ENCODE measurements at regions not wholly inside any gene's neighbourhood (a gene's known extent, or its start where the extent isn't known, plus 50 kb on each side); places are given as distances from the start of the nearest gene placed in this dataset.

GRCh38 chr5:162485666-162486292, 418.2 kb downstream of the GABRG2 start:
- no peak for DNase-seq

GRCh38 chr5:162487528-162488525, 420.3 kb downstream of the GABRG2 start:
- no peak for DNase-seq

- no peak for DNase-seq
Observed at GRCh38 chr5:162496100-162496808, 428.7 kb downstream of the GABRG2 start.

GRCh38 chr5:162497455-162497854, 429.9 kb downstream of the GABRG2 start:
- no peak for DNase-seq

DNA sequence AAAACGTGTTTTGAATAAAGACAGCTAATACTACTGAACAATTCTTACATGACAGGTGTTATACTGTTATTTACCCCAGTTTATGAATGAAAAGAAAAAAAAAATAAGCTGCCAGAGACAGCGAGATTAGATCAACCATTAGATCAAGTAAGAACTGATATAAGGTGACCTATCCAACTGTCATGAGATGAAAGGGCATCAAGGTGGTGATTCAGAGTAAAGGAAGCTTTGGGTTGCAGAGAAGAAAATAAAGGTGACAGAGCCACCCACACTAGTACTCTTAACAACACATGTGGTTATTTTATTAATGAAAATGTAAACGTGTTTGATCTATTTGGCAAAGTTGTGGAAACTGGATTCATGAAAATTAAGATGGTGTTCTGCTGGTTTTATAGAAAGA, 435.2 kb downstream of the GABRG2 start:
- DNase-seq = no peak

DNA sequence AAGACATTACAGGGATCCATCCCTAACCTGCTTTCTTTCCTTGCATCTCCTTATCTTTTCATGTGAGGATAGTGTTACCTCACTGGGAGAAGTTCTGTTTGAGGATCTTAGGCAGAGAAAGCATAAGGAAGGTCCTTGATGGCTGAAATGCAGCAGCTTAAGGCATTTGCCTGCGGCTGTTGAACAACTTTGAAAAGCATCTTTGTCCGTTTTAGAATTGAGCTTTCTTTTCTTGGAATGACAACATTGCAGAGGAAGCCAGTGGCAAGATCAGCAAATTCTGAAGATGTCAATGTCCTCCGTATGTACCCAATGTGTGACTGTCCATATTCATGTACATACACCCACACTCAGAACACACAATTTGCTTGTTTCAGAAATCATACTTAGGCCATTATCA, 436.2 kb downstream of the GABRG2 start:
- no peak for DNase-seq

- DNase-seq = no peak
Observed at GRCh38 chr5:162512935-162513565, 445.5 kb downstream of the GABRG2 start.

DNA sequence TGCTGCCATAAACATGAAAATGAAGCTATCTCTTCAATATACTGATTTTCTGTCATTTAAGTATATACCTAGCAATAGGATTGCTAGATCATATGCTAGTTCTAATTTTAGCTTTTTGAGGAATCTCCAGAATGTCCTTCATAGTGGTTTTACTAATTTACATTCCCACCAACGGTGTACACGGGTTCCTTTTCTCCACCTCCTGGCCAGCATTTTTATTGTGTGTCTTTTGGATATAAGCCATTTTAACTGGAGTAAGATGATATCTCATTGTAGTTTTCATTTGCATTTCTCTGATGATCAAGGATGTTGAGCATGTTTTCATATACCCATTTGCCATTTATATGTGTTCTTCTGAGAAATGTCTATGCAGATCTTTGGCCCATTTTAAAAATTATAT, 446.5 kb downstream of the GABRG2 start:
- DNase-seq = no peak

- no peak for DNase-seq
Observed at GRCh38 chr5:162520878-162521277, 453.3 kb downstream of the GABRG2 start.

- DNase-seq = no peak
Observed at GRCh38 chr5:162529209-162529608, 461.6 kb downstream of the GABRG2 start.

- no peak for DNase-seq
Observed at GRCh38 chr5:162529886-162530285, 462.3 kb downstream of the GABRG2 start.

DNA sequence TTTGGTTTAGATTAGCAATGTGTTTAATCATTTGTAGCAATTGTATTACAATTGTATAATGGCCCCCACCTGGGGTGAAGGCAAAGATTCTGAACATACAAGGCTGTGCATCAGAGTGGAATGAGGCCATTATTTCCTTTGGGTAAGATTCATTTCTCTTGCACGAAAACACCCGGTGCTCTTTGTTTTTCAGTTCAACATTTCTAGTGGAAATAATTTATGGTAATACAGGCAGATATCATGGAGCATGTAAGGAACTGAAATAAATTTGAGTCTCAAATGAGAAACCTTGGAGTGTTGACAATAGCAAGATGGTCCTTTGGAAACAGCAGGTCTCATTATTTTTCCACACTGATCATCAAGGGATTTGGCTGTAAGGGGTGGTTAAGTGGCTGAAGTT, 475.9 kb downstream of the GABRG2 start:
- DNase-seq = no peak

GRCh38 chr5:162544905-162545304, 477.3 kb downstream of the GABRG2 start:
- DNase-seq = no peak

DNA sequence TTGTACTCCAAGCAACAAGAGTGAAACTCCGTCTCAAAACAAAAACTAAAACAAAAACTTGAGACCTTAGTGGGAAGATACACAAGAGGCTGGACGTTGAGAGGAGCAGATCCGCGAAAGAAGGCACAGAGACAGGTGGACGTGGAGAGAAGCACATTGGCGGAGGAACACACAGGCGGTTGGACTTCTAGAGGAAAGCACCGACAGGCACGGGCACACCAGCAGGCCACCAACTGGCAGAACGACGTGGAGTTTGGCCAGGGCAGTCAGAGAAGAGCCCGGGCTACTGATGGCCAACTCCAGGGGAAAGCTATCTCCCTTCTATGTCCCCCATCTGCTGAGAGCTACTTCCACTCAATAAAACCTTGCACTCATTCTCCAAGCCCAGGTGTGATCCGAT, 482.7 kb downstream of the GABRG2 start:
- DNase-seq = no peak

DNA sequence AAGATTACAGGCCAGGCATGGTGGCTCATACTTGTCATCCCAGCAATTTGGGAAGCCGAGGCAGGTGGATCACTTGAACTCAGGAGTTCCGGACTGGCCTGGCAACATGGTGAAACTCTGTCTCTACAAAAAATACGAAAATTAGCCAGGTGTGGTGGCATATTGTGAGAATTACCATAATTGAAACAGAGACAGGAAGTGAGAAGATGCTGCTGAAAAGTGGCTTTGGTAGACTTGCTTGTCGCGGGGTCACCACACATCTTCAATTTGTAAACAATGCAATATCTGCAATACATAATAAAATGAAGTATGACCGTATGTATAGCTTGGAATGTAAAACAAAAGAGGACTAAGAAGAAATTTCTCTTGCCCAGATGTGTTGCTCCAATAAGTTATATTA, 490.5 kb downstream of the GABRG2 start:
- DNase-seq = no peak

GRCh38 chr5:162567644-162568043, 500.1 kb downstream of the GABRG2 start:
- no peak for DNase-seq

GRCh38 chr5:162573758-162574157, 506.2 kb downstream of the GABRG2 start:
- DNase-seq = no peak

DNA sequence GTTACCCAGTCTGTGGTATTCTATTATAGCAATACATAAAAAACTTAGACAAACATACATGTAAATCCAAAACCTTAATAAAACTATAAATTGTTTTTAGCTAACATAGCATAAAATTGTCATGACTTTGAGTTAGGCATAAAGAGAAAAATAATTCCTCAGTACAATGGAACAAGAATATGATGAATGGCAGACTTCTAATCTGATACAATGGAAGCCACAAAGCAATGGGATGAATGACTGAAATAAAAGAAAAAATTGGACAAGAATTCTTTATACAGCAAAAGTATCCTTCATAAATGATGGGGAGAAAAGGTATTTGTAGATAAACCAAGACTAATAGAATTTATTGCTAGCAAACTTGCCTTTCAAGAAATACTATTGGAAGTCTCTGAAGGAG, 524.2 kb downstream of the GABRG2 start:
- DNase-seq = no peak

- DNase-seq = no peak
Observed at GRCh38 chr5:162593881-162594280, 526.3 kb downstream of the GABRG2 start.

DNA sequence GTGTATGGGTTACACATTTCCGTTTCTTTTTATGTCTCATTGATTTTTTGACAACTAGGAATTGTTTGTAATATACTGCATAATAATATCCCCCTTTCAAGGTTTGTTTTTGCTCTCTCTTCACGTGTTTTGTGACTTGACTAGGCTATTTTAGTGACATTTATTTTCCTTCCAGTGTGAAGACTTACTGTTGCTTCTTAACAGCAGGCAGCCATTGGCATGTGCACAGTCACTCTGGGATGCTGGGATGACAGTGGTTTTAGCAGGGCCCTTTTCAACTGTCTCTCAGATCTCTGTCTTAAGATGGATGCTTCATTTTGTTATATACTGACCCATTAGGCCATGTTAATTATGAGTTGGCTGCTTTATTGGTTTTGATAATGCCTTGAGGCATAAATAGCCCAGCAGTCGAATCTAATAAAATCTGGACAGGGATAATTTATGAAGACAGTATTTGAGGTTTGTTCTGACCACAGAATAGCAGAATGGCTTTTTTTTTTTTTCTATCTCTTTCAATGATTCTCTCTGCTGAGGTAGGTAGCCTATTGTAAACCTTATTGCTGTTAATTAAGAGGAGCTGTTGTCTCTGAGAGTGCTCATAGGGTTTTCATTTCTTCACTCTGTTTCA, 536.0 kb downstream of the GABRG2 start:
- no peak for DNase-seq

GRCh38 chr5:162607879-162608278, 540.3 kb downstream of the GABRG2 start:
- DNase-seq = no peak

All from renal pelvis (tissue), 1 donor.